SK-N-SH (cell line): ENCODE measurements at regions not wholly inside any gene's neighbourhood (a gene's known extent, or its start where the extent isn't known, plus 50 kb on each side); places are given as distances from the start of the nearest gene placed in this dataset.

Experiments
- CTCF ChIP-seq: fragments of 200-600 bp; sonication (generic); IDR thresholded peaks from 2 replicates; pipeline ENCODE4 v1.6.1; 2017; ENCODE audit warnings: antibody characterized with exemption, mild to moderate bottlenecking, moderate library complexity
- EZH2phosphoT487 ChIP-seq: fragments of 200-600 bp; sonication (generic); IDR thresholded peaks from 2 replicates; pipeline ENCODE4 v1.6.1; 2017; ENCODE audit warnings: low read depth, mixed run types, mild to moderate bottlenecking, antibody characterized with exemption, moderate library complexity, borderline replicate concordance
- GATA2 ChIP-seq: sonication (generic); formaldehyde crosslinking; IDR thresholded peaks from 2 replicates; pipeline ENCODE4 v1.5.0; 2020; ENCODE audit warnings: mild to moderate bottlenecking, missing genetic modification reagents
- IRF3 ChIP-seq: fragments of 150-350 bp; IDR thresholded peaks from 2 replicates; pipeline ENCODE4 v1.6.1; 2016; ENCODE audit warnings: mild to moderate bottlenecking, low read depth, low read length
- MXI1 ChIP-seq: IDR thresholded peaks from 2 replicates; pipeline ENCODE4 v1.6.1; 2012; ENCODE audit warnings: mild to moderate bottlenecking, low read depth, low read length, improper control_type of control experiment
- NRF1 ChIP-seq: IDR thresholded peaks from 2 replicates; pipeline ENCODE4 v1.6.1; 2012; ENCODE audit warnings: low read depth, mild to moderate bottlenecking, low read length
- RCOR1 ChIP-seq: fragments of 150-350 bp; IDR thresholded peaks from 2 replicates; pipeline ENCODE4 v1.6.1; 2017; ENCODE audit warnings: antibody characterized with exemption, low read length
- SMC3 ChIP-seq: IDR thresholded peaks from 2 replicates; pipeline ENCODE4 v1.6.1; 2012; ENCODE audit warnings: low read depth, low read length, improper control_type of control experiment
- TAF1 ChIP-seq: IDR thresholded peaks from 2 replicates; pipeline ENCODE4 v1.6.1; 2012; ENCODE audit warnings: low read depth, mild to moderate bottlenecking, low read length, moderate library complexity, borderline replicate concordance
- USF2 ChIP-seq: fragments of 150-350 bp; IDR thresholded peaks from 2 replicates; pipeline ENCODE4 v1.6.1; 2017; ENCODE audit warnings: antibody characterized with exemption, low read length, low read depth, borderline replicate concordance

- no peak for TF ChIP-seq TAF1
- no peak for TF ChIP-seq CTCF
- TF ChIP-seq EZH2phosphoT487, result no peak
- TF ChIP-seq USF2, result no peak
- no peak for TF ChIP-seq MXI1
- no peak for TF ChIP-seq NRF1
- TF ChIP-seq IRF3, result no peak
- no peak for TF ChIP-seq GATA2 (CRISPR knock-in tag)
- no peak for TF ChIP-seq RCOR1
- no peak for TF ChIP-seq SMC3
These were observed 239.5 kb downstream of the FOXD2 start for GRCh38 chr1:47677241-47677940.
